Adrenal gland (tissue), 9 donors: ENCODE measurements at regions not wholly inside any gene's neighbourhood (a gene's known extent, or its start where the extent isn't known, plus 50 kb on each side); places are given as distances from the start of the nearest gene placed in this dataset.
A peak's percentile ranks its signal among the peaks of the same experiment; 100 is the strongest.

Source experiments
- DNase-seq, 7 donors: peaks; one replicate each; pipeline ENCODE4 v3.0.0-alpha.2; 2019 to 2020
- H3K27ac ChIP-seq, 5 donors: fragments of 200-600 bp; sonication (generic) in 4 of 5; 1 replicate in 3 of 5; 2 replicates in 2 of 5; pipeline versions ENCODE4 v1.5.1 to v1.8.0; 2016 to 2020; ENCODE audit warnings: mild to moderate bottlenecking in 1 of 5
- H3K27me3 ChIP-seq: fragments of 200-600 bp; 2 replicates; pipeline ENCODE4 v1.8.0; 2021
- H3K36me3 ChIP-seq, 2 donors: fragments of 200-600 bp; replicated peaks in 1 of 2; 1 replicate in 1 of 2; 2 replicates in 1 of 2; pipeline versions ENCODE4 v1.5.1 to v1.8.0; 2018 to 2022
- H3K4me1 ChIP-seq, 2 donors: fragments of 200-600 bp; replicated peaks in 1 of 2; 1 replicate in 1 of 2; 2 replicates in 1 of 2; pipeline versions ENCODE4 v1.5.1 to v1.8.0; 2018 to 2021
- H3K4me3 ChIP-seq, 4 donors: fragments of 200-600 bp; sonication (generic) in 3 of 4; one replicate each; pipeline ENCODE4 v1.5.1; 2016 to 2018
- H3K9me3 ChIP-seq, 3 donors: fragments of 200-600 bp; sonication (generic) in 1 of 3; replicated peaks in 1 of 3; 1 replicate in 2 of 3; 2 replicates in 1 of 3; pipeline versions ENCODE4 v1.5.1 to v1.8.0; 2016 to 2021
- CTCF ChIP-seq, 6 experiments: fragments of 450-650 bp in 4 of 6; fragments of 200-600 bp in 2 of 6; sonication (generic) in 1 of 6; IDR thresholded peaks; 1 replicate in 5 of 6; 2 replicates in 1 of 6; pipeline versions ENCODE4 v1.5.1 to v1.8.0; 2016 to 2021; ENCODE audit warnings: antibody characterized with exemption in 6 of 6, mild to moderate bottlenecking in 2 of 6, moderate library complexity in 1 of 6
- POLR2A ChIP-seq, 2 donors: fragments of 450-650 bp; IDR thresholded peaks; one replicate each; pipeline ENCODE4 v1.6.1; 2017; ENCODE audit warnings: antibody characterized with exemption in 2 of 2, mild to moderate bottlenecking in 2 of 2, moderate library complexity in 1 of 2
- WGBS, 4 donors: extraction: QIAGEN DNeasy Blood & Tissue Kit in 2 of 4; methylation state at CpG; one replicate each; pipeline versions ENCODE4 v1.1.5 to v1.1.7; 2013 to 2017; 5-methylcytosine and 5-hydroxymethylcytosine counted together
- intact Hi-C, 2 donors: fragments of 100-400 bp; cut with DNase I; formaldehyde crosslinking; loops; one replicate each; pipeline versions ENCODE4 v1.14.1 to v1.15.0; 2022 to 2023
- donor health status: healthy with polysubstance abuse.
- donor health status: Bipolar disorder and iron deficiency.
- donor health status: DM: yes; HTN: yes; CAD: no.
- donor health status: DM: no; HTN: no; CAD: no.
- donor health status: DM: no; HTN: no; CAD: no.

GRCh38 chrX:68929332-68930150 is 100.7 kb downstream of the EFNB1 start:
- intact Hi-C loops = loop anchor here in 1 of 2 donors (10.0 kb wide), 1 partner anchor 65 kb away; no protein-coding TSS in a partner anchor
- TF ChIP-seq POLR2A (IDR thresholded peaks at IDR 0.05) (no peak), CTCF (IDR thresholded peaks at IDR 0.05) (no peak)
- DNase-seq = peak; percentile 53 to 78 (median 69)

GRCh38 chrX:68928401-68928800 is 99.6 kb downstream of the EFNB1 start:
- intact Hi-C loops = loop anchor here in 1 of 2 donors (10.0 kb wide), 1 partner anchor 66 kb away; no protein-coding TSS in a partner anchor
- WGBS, 4 donors = 86 to 98% (median 93%) methylated on average over 7 of the region's 7 CpGs
- H3K27me3 ChIP-seq = peaks cover 8% of the 10 kb centered on the region
- H3K4me1 ChIP-seq = peaks cover 3 to 7% of the 10 kb centered on the region in 2 donors
- no peak overlapping the region for H3K4me3 ChIP-seq
- TF ChIP-seq CTCF (IDR thresholded peaks at IDR 0.05) = no peak
- no peak for TF ChIP-seq POLR2A (IDR thresholded peaks at IDR 0.05)
- H3K27ac ChIP-seq = peak overlapping the region in 1 of 5 donors; percentile 66
- no peaks in the 10 kb centered on the region for H3K36me3 ChIP-seq
- no peaks in the 10 kb centered on the region for H3K9me3 ChIP-seq
- DNase-seq = no peak

More at GRCh38 chrX:68929332-68930150, 100.7 kb downstream of the EFNB1 start:
- Histone ChIP-seq H3K27me3 (no peaks in the 10 kb centered on the region), H3K27ac (peak overlapping the region in 2 of 5 donors; percentile 17 to 66), H3K36me3 (no peaks in the 10 kb centered on the region), H3K4me3 (no peak overlapping the region), H3K4me1 (peaks cover 11 to 15% of the 10 kb centered on the region in 2 donors), H3K9me3 (no peaks in the 10 kb centered on the region)
- WGBS, 4 donors = 60 to 72% (median 68%) methylated on average over 1 to 9 of the region's 9 CpGs

- no peak for DNase-seq
- Histone ChIP-seq H3K9me3 (no peaks in the 10 kb centered on the region), H3K36me3 (no peaks in the 10 kb centered on the region), H3K27ac (no peak overlapping the region), H3K4me1 (peaks cover 3 to 7% of the 10 kb centered on the region in 2 donors), H3K4me3 (no peak overlapping the region), H3K27me3 (peaks cover 10% of the 10 kb centered on the region)
- intact Hi-C loops = loop anchor here in 1 of 2 donors (10.0 kb wide), 1 partner anchor 68 kb away; no protein-coding TSS in a partner anchor
- TF ChIP-seq POLR2A (IDR thresholded peaks at IDR 0.05) (no peak), CTCF (IDR thresholded peaks at IDR 0.05) (no peak)
- WGBS, 4 donors = 69 to 89% (median 77%) methylated on average over 3 to 5 of the region's 5 CpGs
Measured at GRCh38 chrX:68927178-68927577, 98.4 kb downstream of the EFNB1 start.

GRCh38 chrX:68923147-68923546 is 94.3 kb downstream of the EFNB1 start:
- no peak overlapping the region for H3K4me3 ChIP-seq
- H3K9me3 ChIP-seq = no peaks in the 10 kb centered on the region
- H3K27ac ChIP-seq = no peak overlapping the region
- DNase-seq = no peak
- peaks cover 15% of the 10 kb centered on the region for H3K27me3 ChIP-seq
- intact Hi-C loops = loop anchor here in 1 of 2 donors (10.0 kb wide), 1 partner anchor 72 kb away; no protein-coding TSS in a partner anchor
- H3K36me3 ChIP-seq = no peaks in the 10 kb centered on the region
- no peaks in the 10 kb centered on the region for H3K4me1 ChIP-seq
- WGBS, 4 donors = 72 to 84% (median 76%) methylated on average over 2 of the region's 2 CpGs
- TF ChIP-seq POLR2A (IDR thresholded peaks at IDR 0.05) = no peak
- no peak for TF ChIP-seq CTCF (IDR thresholded peaks at IDR 0.05)
